HepG2 (cell line): ENCODE measurements at regions not wholly inside any gene's neighbourhood (a gene's known extent, or its start where the extent isn't known, plus 50 kb on each side); places are given as distances from the start of the nearest gene placed in this dataset.

Experiments used
- ATAC-seq: fragments of 200-7000 bp; cut with Tn5 transposase; 3 replicates; pipeline ENCODE4 v1.9.1; 2020; ENCODE audit warnings: mild to moderate bottlenecking, moderate library complexity
- BruUV-seq: library from RNA; stranded (reverse); fragments of 400-500 nt; replicated peaks from 2 replicates; lab custom pipeline; 2021; lab: Mats Ljungman, UMichigan
- CTCF ChIA-PET: fragments of 300-600 bp; formaldehyde crosslinking; extraction: SDS; loops from one replicate; lab custom pipeline; 2021; ENCODE audit warnings: low total read pairs, inconsistent platforms, low intra/inter-chr PET ratio; lab: Yijun Ruan, JAX
- POLR2A ChIA-PET: fragments of 350-600 bp; sonication (Branson Sonifier 250); formaldehyde crosslinking; loops from one replicate; lab custom pipeline; 2020; ENCODE audit warnings: antibody characterized with exemption, inconsistent platforms; lab: Yijun Ruan, JAX
- DNase-seq: peaks from one replicate; pipeline ENCODE4 v3.0.0-alpha.2; 2015; ENCODE audit warnings: low spot score
- FAIRE-seq: peaks from 3 replicates; lab custom pipeline; 2011; peaks lifted over from hg19 to GRCh38; lab: Jason Lieb, UNC
- H2AFZ ChIP-seq: one replicate; pipeline ENCODE4 v1.6.1; 2011; ENCODE audit warnings: low read length, inconsistent platforms
- H3K27ac ChIP-seq: fragments of 300-600 bp; 3 replicates; pipeline ENCODE4 v1.8.0; 2011; ENCODE audit warnings: mixed run types, mild to moderate bottlenecking, mixed read lengths, low read length, inconsistent platforms; ENCODE audit not compliant: insufficient read depth; ENCODE audit errors: extremely low read length
- H3K27me3 ChIP-seq, 2 experiments: fragments of 200-600 bp in 1 of 2; 2 replicates in 1 of 2; 3 replicates in 1 of 2; pipeline versions ENCODE4 v1.6.0 to v1.8.0; 2011; ENCODE audit warnings: low read length in 2 of 2, mild to moderate bottlenecking in 2 of 2, moderate library complexity in 2 of 2, inconsistent platforms in 1 of 2; ENCODE audit not compliant: insufficient read depth in 2 of 2, control insufficient read depth in 1 of 2
- H3K36me3 ChIP-seq, 2 experiments: fragments of 200-600 bp in 1 of 2; replicated peaks in 1 of 2; 2 replicates in 1 of 2; 3 replicates in 1 of 2; pipeline versions ENCODE4 v1.5.1 to v1.8.0; 2011; ENCODE audit warnings: low read length in 2 of 2, inconsistent platforms in 1 of 2; ENCODE audit not compliant: insufficient read depth in 2 of 2, control insufficient read depth in 1 of 2
- H3K4me1 ChIP-seq: 2 replicates; pipeline ENCODE4 v1.5.1; 2012; ENCODE audit warnings: low read length, inconsistent platforms; ENCODE audit not compliant: insufficient read depth
- H3K4me2 ChIP-seq: 2 replicates; pipeline ENCODE4 v1.6.0; 2011; ENCODE audit warnings: low read depth, low read length, inconsistent platforms
- H3K4me3 ChIP-seq, 3 experiments: fragments of 200-600 bp in 1 of 3; sonication (generic), shearing (Covaris generic) in 1 of 3; replicated peaks in 1 of 3; 2 replicates each; pipeline ENCODE4 v1.5.1; 2011 to 2016; ENCODE audit warnings: low read length in 3 of 3, inconsistent platforms in 2 of 3, low read depth in 2 of 3, mild to moderate bottlenecking in 2 of 3, control low read depth in 1 of 3, mixed read lengths in 1 of 3; ENCODE audit not compliant: insufficient read depth in 1 of 3
- H3K79me2 ChIP-seq: one replicate; pipeline ENCODE4 v1.6.1; 2011; ENCODE audit warnings: low read length, inconsistent platforms; ENCODE audit not compliant: insufficient read depth
- H3K9ac ChIP-seq: 2 replicates; pipeline ENCODE4 v1.6.0; 2011; ENCODE audit warnings: mild to moderate bottlenecking, low read depth, low read length, inconsistent platforms; ENCODE audit not compliant: insufficient read depth
- H3K9me3 ChIP-seq: 2 replicates; pipeline ENCODE4 v1.5.1; 2012; ENCODE audit warnings: mild to moderate bottlenecking, low read length
- H4K20me1 ChIP-seq: 2 replicates; pipeline ENCODE4 v1.6.0; 2011; ENCODE audit warnings: inconsistent platforms, mild to moderate bottlenecking, low read length, moderate library complexity; ENCODE audit not compliant: insufficient read depth
- ATF6 ChIP-seq: sonication (generic); formaldehyde crosslinking; conservative IDR thresholded peaks from 2 replicates; pipeline ENCODE4 v1.4.0; 2020; ENCODE audit warnings: missing genetic modification reagents
- ATF7-NPFF ChIP-seq: sonication (generic); formaldehyde crosslinking; IDR thresholded peaks from 2 replicates; pipeline ENCODE4 v1.8.1; 2023; ENCODE audit warnings: mild to moderate bottlenecking, low read depth, missing genetic modification reagents, moderate library complexity
- ETV5 ChIP-seq: IDR thresholded peaks from 2 replicates; pipeline ENCODE4 v1.6.1; 2018; ENCODE audit warnings: missing biosample characterization, missing genetic modification reagents, inconsistent platforms, borderline replicate concordance
- HNRNPH1 ChIP-seq: fragments of 200-400 bp; formaldehyde crosslinking; optimal IDR thresholded peaks from 2 replicates; pipeline ENCODE3; 2017; ENCODE audit warnings: mild to moderate bottlenecking, low read depth, low read length
- LRRFIP1 ChIP-seq: sonication (generic); formaldehyde crosslinking; conservative IDR thresholded peaks from 2 replicates; pipeline ENCODE4 v1.4.0; 2020; ENCODE audit warnings: missing genetic modification reagents
- MLX ChIP-seq: IDR thresholded peaks from 2 replicates; pipeline ENCODE4 v1.6.1; 2016
- NCOA5 ChIP-seq: sonication (generic); formaldehyde crosslinking; IDR thresholded peaks from 2 replicates; pipeline ENCODE4 v1.4.0; 2020; ENCODE audit warnings: missing genetic modification reagents
- PRPF4 ChIP-seq: fragments of 200-400 bp; formaldehyde crosslinking; IDR thresholded peaks from 2 replicates; pipeline ENCODE4 v1.6.1; 2016; ENCODE audit warnings: low read length, low read depth; ENCODE audit not compliant: poor library complexity, severe bottlenecking
- RBM39 ChIP-seq: fragments of 200-400 bp; formaldehyde crosslinking; IDR thresholded peaks from one replicate; pipeline ENCODE4 v1.6.1; 2018; ENCODE audit warnings: antibody characterized with exemption, mild to moderate bottlenecking, low read depth, low read length; ENCODE audit not compliant: poor library complexity, severe bottlenecking
- ZNF281 ChIP-seq: sonication (generic); formaldehyde crosslinking; IDR thresholded peaks from 2 replicates; pipeline ENCODE4 v1.4.0; 2020; ENCODE audit warnings: missing genetic modification reagents, borderline replicate concordance
- ZNF609 ChIP-seq: sonication (generic); formaldehyde crosslinking; IDR thresholded peaks from 2 replicates; pipeline ENCODE4 v1.4.0; 2020; ENCODE audit warnings: mild to moderate bottlenecking, missing genetic modification reagents, borderline replicate concordance
- WGBS: methylation state at CpG from one replicate; pipeline ENCODE4 v1.1.6; 2017; ENCODE audit warnings: low lambda C conversion rate; 5-methylcytosine and 5-hydroxymethylcytosine counted together
- in situ Hi-C: cut with HindIII; loops from 2 replicates; pipeline ENCODE4 v1.10.0; 2017; ENCODE audit warnings: low pct_unique_long_range_greater_than_20kb; ENCODE audit not compliant: extremely low pct_ligation_motif_present
- intact Hi-C: fragments of 100-400 bp; cut with micrococcal nuclease; formaldehyde crosslinking; loops from one replicate; pipeline ENCODE4 v1.10.0; 2022; ENCODE audit not compliant: unreplicated experiment

GRCh38 chr7:46480619-46481018, 559.5 kb upstream of the IGFBP3 start:
- no peak overlapping the region for H3K27ac ChIP-seq
- no peak overlapping the region for H3K4me3 ChIP-seq
- no TSS peak for BruUV-seq
- no peaks in the 10 kb centered on the region for H3K79me2 ChIP-seq
- FAIRE-seq (no peak), ATAC-seq (no peak), DNase-seq (no peak)
- H3K27me3 ChIP-seq: no peaks in the 10 kb centered on the region
- ChIA-PET POLR2A (no interaction called here), CTCF (no interaction called here)
- WGBS: 0% methylated on average over 1 of the region's 2 CpGs
- no peaks in the 10 kb centered on the region for H4K20me1 ChIP-seq
- intact Hi-C loops (no loop called here), in situ Hi-C loops (no loop called here)
- H3K4me2 ChIP-seq: no peak overlapping the region
- H3K4me1 ChIP-seq: no peaks in the 10 kb centered on the region
- no peak overlapping the region for H3K9ac ChIP-seq
- no peak overlapping the region for H2AFZ ChIP-seq
- H3K9me3 ChIP-seq: peaks cover 12% of the 10 kb centered on the region; the same call in 1 of the 2 replicates
- no peaks in the 10 kb centered on the region for H3K36me3 ChIP-seq
- no peak for TF ChIP-seq ZNF281 (CRISPR knock-in tag)
- TF ChIP-seq LRRFIP1 (CRISPR knock-in tag): no peak
- TF ChIP-seq ATF6 (CRISPR knock-in tag): no peak
- TF ChIP-seq ZNF609 (CRISPR knock-in tag): no peak
- TF ChIP-seq ATF7-NPFF (CRISPR knock-in tag): no peak
- no peak for TF ChIP-seq ETV5 (CRISPR knock-in tag)
- no peak for TF ChIP-seq HNRNPH1
- no peak for TF ChIP-seq RBM39
- TF ChIP-seq MLX (CRISPR knock-in tag): no peak
- no peak for TF ChIP-seq PRPF4
- TF ChIP-seq NCOA5 (CRISPR knock-in tag): no peak
